ENCODE measurements at regions not wholly inside any gene's neighbourhood (a gene's known extent, or its start where the extent isn't known, plus 50 kb on each side); places are given as distances from the start of the nearest gene placed in this dataset.
A peak's percentile ranks its signal among the peaks of the same experiment; 100 is the strongest.

- WGBS (ENCODE audit: insufficient coverage, insufficient replicate concordance, low lambda C conversion rate, missing lambda C conversion rate): 95% methylated on average over 10 of the region's 10 CpGs
- DNase-seq (ENCODE audit: low read depth, low spot score) (no peak), FAIRE-seq (no peak), ATAC-seq (no peak)
- no peaks in the 10 kb centered on the region for H3K4me1 ChIP-seq (ENCODE audit: control insufficient read depth, insufficient read depth, low read length)
- no peak overlapping the region for H3K4me2 ChIP-seq (ENCODE audit: control insufficient read depth, insufficient read depth)
- no peaks in the 10 kb centered on the region for H4K20me1 ChIP-seq (ENCODE audit: control insufficient read depth, insufficient read depth)
- POLR2A ChIA-PET: no interaction called here
- BruUV-seq (replicated peaks): no TSS peak
- RAD21 ChIA-PET (ENCODE audit: unreplicated experiment): no interaction called here
- no peaks in the 10 kb centered on the region for H3K79me2 ChIP-seq (ENCODE audit: control insufficient read depth, insufficient read depth, low read length)
- H2AFZ ChIP-seq (ENCODE audit: control insufficient read depth, low read depth, low read length): no peak overlapping the region
- H3K4me3 ChIP-seq: no peak overlapping the region
- SMC1A ChIA-PET (ENCODE audit: uncharacterized antibody, unreplicated experiment): interaction anchor here (1.0 kb wide), 1 partner anchor 11 kb away, joined by 3 read pairs; no protein-coding TSS in a partner anchor
- intact Hi-C loops (cut with micrococcal nuclease; ENCODE audit: unreplicated experiment): no loop called here
- no peaks in the 10 kb centered on the region for H3K9me3 ChIP-seq (replicated peaks; ENCODE audit: control insufficient read depth, insufficient read depth, low read length)
- TF ChIP-seq WRNIP1 (IDR thresholded peaks at IDR 0.05; ENCODE audit: borderline replicate concordance, low read depth, low read length) (no peak), ELK1 (IDR thresholded peaks at IDR 0.05; ENCODE audit: low read depth, low read length) (no peak), CREM (IDR thresholded peaks at IDR 0.05; ENCODE audit: low read depth) (no peak), NR2F1 (conservative IDR thresholded peaks at IDR 0.05) (no peak)
- H3K9ac ChIP-seq (ENCODE audit: control insufficient read depth, insufficient read depth, low read length): no peak overlapping the region
- in situ Hi-C loops (cut with MboI): no loop called here
- CTCF ChIA-PET: no interaction called here
- no peak overlapping the region for H3K27ac ChIP-seq (ENCODE audit: control insufficient read depth, insufficient read depth)
- no peaks in the 10 kb centered on the region for H3K27me3 ChIP-seq (replicated peaks in 1 of 2; ENCODE audit: control insufficient read depth in 2 of 2, insufficient read depth in 2 of 2, low read length in 1 of 2)
- no peaks in the 10 kb centered on the region for H3K36me3 ChIP-seq (ENCODE audit: control insufficient read depth in 2 of 2, insufficient read depth in 2 of 2, low read length in 1 of 2)
Measured at GRCh38 chr14:89572596-89573398, 155.8 kb upstream of the FOXN3 start.

- H3K4me3 ChIP-seq: no peak overlapping the region
- WGBS (ENCODE audit: insufficient coverage, insufficient replicate concordance, low lambda C conversion rate, missing lambda C conversion rate): 85% methylated on average over 1 of the region's 1 CpG
- H3K9ac ChIP-seq (ENCODE audit: control insufficient read depth, insufficient read depth, low read length): no peak overlapping the region
- intact Hi-C loops (cut with micrococcal nuclease; ENCODE audit: unreplicated experiment): no loop called here
- no peaks in the 10 kb centered on the region for H3K4me1 ChIP-seq (ENCODE audit: control insufficient read depth, insufficient read depth, low read length)
- no peaks in the 10 kb centered on the region for H3K9me3 ChIP-seq (replicated peaks; ENCODE audit: control insufficient read depth, insufficient read depth, low read length)
- BruUV-seq (replicated peaks): no TSS peak
- ChIA-PET POLR2A (no interaction called here), SMC1A (ENCODE audit: uncharacterized antibody, unreplicated experiment) (no interaction called here), RAD21 (ENCODE audit: unreplicated experiment) (no interaction called here), CTCF (no interaction called here)
- no peaks in the 10 kb centered on the region for H4K20me1 ChIP-seq (ENCODE audit: control insufficient read depth, insufficient read depth)
- no peak for DNase-seq (ENCODE audit: low read depth, low spot score)
- H3K79me2 ChIP-seq (ENCODE audit: control insufficient read depth, insufficient read depth, low read length): no peaks in the 10 kb centered on the region
- H2AFZ ChIP-seq (ENCODE audit: control insufficient read depth, low read depth, low read length): no peak overlapping the region
- TF ChIP-seq POLR2AphosphoS5 (IDR thresholded peaks at IDR 0.05; ENCODE audit: low read length) (no peak), ZBTB40 (IDR thresholded peaks at IDR 0.05; ENCODE audit: borderline replicate concordance) (peak; percentile 75)
- ATAC-seq: no peak
- no peak overlapping the region for H3K4me2 ChIP-seq (ENCODE audit: control insufficient read depth, insufficient read depth)
- FAIRE-seq: no peak
- in situ Hi-C loops (cut with MboI): no loop called here
- H3K27ac ChIP-seq (ENCODE audit: control insufficient read depth, insufficient read depth): no peak overlapping the region
- H3K36me3 ChIP-seq (ENCODE audit: control insufficient read depth in 2 of 2, insufficient read depth in 2 of 2, low read length in 1 of 2): no peaks in the 10 kb centered on the region
- H3K27me3 ChIP-seq (replicated peaks in 1 of 2; ENCODE audit: control insufficient read depth in 2 of 2, insufficient read depth in 2 of 2, low read length in 1 of 2): no peaks in the 10 kb centered on the region
Measured at GRCh38 chr14:89571491-89571890, 154.5 kb upstream of the FOXN3 start.

Measured in GM12878 (cell line).